ENCODE measurements at regions not wholly inside any gene's neighbourhood (a gene's known extent, or its start where the extent isn't known, plus 50 kb on each side); places are given as distances from the start of the nearest gene placed in this dataset.

DNA sequence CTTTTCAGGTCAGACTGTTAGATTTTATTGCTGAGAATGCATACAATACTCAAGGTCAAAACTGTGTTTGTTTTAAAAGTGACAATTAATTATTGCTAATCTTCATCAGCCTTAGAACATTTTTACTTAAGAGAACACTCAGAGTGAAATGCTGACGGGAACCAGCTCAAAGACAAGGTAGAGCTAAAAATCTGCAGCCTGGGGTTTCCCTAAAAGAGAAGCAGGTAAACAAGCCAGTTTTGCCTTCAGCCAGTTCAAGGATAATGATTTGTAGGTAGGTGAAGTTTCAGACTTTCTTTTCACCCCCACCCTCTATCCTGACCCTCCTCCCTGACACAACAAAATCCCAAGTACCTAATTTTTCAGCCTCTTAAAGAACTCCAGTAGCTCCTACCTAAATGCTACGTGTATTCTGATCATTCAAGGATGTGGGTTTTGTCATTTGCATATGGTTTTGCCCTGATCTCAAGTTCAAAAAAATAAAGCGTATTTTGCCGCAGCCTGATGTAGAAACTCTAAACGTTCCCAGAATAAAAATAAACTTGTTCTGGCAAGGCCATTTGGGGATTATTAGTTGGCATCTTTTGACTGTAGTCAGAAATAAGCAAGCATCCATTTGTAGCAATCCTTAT is 407.2 kb downstream of the EFNA5 start:
- no peak for DNase-seq

DNA sequence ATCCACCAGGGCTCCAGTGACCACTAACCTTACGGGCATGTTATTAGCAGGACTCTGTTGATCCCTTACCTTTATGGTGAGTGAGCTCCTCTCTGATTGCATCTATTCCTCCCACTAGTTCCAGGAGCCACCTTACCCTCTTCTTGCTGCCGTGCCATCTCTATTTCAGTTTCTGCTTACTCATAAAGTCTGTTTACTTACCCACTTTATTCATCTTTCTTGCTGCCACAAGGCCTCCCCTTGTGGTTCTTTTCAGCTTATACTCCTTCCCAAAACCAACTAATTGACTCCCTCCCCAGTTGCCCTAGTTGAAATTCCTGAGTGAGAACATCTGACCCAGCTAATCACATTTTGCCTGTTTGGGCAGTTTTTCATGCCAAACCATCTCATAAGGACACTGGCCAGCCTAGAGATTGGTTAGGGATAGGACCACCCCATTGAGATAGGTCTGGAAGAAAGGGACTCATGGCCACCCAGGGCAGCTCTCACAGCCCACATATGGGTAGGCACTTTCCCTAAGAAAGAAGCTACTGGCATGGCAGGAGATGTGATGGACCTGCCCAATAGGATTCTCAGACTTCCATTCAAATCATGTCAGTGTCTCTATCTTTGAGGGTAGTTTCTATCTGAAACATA is 412.7 kb downstream of the EFNA5 start:
- no peak for DNase-seq

DNA sequence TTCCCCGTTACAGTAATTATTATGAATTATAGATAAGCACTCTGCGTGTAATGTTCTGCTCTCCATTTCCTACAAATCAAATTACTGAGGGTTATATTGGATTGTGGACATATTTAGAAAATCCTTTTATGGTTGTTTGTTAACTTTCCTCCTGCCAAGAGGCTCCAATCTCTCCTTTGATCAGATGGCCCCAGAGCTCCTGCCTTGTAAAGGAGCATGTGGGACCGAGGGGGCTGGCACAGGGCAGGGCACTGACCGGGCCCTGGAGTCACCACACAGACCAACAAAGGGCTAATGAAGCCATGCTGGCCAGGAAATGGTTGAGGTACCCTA is 415.9 kb downstream of the EFNA5 start:
- DNase-seq = no peak

DNA sequence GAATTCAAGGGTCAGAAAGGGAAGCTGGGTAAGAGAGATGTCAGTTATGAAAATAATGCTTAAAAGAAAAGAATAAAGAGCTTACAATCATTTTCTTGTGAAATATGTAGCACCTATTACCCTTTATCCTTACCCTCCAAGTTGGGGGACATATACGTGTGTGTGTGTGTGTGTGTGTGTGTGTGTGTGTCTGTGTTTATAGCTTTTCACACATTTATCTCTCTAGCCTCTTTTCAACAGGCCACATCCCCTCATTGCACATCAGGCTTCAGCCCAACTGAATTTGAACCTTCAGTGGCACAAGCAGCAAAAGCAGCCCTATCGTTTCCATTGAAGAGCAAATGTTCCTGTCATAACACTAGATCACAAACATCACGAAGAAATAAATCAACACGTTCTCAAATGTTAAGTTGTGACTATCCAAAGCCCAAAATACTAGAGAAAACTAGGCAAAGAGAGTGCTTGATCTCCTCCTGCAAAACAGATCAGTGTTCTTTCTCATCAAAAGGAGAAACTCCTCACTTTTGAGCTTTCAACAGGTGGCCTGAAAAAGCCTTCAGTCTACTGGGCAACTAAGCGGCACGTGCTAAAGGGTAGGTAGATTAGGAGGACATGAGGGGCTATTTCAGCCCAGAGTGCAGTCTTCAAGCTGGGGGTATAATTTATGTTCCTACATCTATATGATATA is 416.4 kb downstream of the EFNA5 start:
- DNase-seq = no peak

DNA sequence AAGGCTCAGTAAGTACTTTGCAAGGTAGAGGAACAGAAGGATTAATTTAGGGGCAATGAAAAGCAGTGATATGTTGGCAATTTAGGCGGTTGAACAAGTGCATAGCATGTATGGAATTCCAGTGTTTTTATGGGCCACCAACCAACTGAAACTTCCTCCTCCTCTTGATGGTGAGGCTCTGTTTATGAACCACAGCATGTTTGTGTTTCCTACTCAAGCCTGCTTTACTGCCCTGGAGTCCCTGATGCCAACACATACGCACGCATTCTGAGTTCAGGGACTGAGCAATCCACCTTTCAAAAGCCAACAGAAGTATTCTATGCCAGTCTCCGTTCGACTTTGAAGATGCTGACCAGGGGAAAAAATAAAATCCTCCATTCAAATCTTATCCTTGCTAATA is 417.5 kb downstream of the EFNA5 start:
- DNase-seq = no peak

DNA sequence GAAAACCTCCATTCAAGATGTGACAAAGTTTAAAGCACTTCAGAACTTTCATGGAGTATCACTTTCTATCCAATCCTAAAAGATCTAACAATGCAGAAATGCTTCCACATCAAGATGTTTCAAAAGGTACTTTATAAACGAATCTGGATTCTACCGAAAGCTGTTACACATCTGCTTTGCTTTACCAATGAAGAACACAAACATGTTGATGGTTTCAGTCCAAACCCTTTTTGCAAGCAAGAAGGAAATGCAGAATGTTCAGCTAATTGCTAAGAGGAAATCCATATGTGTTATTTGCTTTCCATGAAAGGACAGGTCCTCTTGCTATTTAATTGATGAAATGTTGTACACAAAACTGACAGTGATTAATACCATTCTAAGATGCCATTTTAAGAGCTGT is 419.6 kb downstream of the EFNA5 start:
- DNase-seq = no peak

DNA sequence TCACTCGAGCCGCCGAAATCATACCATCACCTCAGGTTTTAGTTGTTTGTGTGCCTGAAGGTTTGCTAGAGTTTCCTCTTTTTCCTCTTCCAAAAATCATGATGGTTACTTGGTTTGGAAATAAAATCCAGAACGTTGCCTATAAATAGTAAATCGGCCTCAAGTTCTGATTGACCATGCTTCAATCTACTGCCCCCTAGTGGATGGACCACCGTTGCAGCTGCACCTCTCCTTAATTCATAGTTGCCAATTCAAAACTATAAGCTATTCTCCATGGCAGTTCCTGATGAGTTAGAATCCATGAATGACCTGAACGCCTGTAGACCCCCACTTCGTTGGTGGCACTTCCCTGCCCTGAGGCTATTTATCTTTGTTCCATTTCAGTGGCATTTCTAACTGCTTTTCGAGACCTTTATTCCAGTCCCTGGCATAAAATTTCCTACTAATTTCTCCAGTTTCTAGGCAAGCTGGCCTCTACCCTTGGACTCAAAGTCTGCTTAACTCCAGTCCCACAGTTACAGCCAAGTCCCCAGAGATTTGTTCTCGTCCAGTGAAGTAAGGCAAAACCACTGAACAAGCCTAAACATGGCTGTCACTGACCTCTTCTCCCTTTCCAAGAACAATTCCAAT is 422.6 kb downstream of the EFNA5 start:
- peak; percentile 24 for DNase-seq

DNA sequence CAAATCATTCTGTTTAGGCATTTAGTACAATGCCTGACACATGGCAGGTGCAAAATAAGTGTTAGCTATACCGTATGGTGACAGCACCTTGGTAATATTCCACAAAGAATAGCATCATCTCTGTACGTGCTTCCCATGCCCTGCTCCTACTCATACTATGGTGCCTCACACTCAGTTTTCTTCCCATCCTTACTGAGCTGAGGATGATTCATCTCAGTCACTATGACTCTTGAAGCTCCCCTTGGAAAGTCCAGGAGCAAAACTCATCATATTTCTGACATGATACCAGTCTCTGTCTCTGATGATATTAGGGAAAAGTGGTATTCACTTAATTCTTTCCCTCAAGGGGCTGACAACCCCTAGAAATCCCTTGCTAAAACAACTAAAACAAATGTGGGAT is 423.3 kb downstream of the EFNA5 start:
- no peak for DNase-seq

DNA sequence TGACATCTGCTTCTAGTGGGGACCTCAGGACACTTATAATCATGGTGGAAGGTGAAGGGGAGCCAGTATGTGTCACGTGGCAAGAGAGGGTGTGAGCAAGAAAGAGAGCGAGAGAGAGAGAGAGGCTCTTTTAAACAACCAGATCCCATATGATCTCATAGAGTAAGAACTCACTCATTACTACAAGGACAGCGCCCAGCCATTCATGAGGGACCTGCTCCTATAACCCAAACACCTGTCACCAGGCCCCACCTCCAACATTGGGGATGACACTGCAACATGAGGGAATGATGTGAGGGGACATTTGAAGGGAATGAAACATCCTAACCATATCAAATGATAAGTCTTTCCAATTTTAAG is 427.5 kb downstream of the EFNA5 start:
- DNase-seq = no peak

DNA sequence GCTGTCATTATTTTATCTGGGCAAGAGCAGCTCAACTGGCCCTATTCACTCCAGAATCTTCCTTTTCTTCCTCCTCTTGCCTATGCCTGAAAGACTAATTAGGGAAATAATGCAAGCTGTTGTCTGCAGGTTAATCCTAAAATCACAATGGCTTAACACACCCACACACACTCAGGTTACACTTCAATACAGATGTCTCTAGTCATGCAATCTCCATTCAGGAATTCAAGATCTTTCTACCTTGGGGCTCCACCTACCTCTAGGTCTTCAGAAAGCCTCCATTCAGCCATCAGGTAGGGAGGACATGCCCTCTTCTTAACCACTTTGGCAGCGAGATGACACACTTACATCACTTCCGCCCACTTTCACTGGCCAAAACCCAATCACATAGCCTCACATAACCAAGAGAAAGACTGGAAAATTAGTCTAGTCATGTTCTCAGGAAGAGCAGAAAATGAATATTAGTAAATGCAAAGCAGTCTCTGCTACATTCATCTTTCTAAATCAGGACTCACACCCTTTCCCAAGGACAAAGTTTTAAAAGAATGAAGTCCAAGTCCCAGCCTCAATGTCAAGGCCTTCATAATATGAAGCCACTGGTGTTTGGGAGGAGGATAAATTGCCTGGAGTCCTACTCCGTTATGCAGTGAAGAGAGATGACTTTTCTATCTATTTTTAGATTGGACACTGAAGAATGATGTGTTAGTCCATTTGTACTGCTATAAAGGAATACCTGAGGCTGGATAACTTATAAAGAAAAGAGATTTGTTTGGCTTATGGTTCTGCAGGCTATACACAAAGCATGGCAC is 428.1 kb downstream of the EFNA5 start:
- DNase-seq = no peak

DNA sequence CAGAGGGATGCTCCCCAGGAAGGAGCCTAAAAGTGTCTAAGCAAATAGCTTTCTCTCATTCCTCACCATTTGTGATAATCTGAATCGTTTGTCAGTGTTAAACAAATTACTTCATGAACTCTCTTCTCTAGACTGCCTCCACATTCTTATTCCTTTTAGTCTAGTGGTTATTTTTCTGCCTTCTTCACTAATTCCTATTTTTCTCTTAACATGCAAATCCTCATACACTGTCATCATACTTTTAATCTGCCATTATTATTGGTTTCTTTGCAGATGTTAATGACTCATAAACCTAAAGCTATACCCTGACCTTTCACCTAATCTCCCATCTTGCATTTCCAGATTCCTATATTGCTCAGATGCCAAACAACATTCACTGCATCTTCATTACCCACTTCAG is 428.9 kb downstream of the EFNA5 start:
- DNase-seq = no peak

DNA sequence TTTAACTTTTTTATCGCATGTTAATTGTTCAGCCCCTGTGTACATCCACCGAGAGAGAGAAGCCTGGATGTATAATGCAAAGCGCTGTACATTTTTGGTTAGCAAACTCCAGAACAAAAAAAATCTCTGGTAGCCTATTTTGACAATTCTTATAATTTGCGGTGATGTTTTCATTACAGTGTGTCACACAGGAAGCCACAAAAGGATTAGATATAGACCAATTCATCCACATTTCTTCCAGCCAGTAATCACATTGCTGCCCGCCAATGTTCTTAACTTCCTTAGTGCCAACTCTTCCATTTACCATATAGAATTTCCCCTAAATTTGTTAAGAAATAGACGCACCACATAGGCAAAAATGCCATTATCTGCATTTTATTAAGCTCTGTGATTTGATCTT is 435.6 kb downstream of the EFNA5 start:
- no peak for DNase-seq

DNA sequence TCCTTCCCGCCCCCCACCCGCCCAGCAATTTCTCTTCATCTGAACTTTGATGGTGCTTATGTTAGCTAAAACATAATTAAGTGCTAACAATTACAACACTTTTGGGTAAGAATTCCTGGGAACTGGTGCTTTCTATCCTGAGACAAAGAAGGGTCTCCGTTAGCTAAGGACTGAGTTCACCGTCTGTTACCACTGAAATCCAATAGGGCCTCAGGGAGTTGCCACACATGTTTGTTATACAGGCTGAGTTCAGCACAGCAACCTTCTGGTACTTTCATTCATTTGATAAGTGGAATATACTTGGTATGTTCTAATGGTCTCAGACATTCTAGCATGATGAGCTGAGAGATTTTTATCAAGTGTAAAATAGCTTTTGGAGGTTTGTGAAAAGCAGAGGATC is 437.9 kb downstream of the EFNA5 start:
- no peak for DNase-seq

DNA sequence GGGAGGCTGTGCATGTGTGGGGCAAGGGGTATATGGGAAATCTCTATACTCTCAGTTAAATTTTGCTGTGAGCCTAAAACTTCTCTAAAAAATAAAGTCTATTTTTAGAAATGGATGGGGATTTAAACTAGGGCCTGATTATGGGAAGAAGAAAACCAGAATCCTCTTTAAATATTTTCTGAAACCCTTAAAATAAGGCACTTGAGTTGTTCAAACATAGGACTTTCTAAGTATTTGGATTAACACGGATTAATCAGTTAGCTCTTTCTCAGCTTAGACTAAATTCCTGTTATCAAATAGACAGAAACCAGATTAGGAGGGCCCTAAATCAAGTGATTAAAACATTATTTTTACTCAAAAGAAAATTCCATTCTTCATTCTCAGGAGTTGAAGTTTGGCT is 438.4 kb downstream of the EFNA5 start:
- DNase-seq = no peak

DNA sequence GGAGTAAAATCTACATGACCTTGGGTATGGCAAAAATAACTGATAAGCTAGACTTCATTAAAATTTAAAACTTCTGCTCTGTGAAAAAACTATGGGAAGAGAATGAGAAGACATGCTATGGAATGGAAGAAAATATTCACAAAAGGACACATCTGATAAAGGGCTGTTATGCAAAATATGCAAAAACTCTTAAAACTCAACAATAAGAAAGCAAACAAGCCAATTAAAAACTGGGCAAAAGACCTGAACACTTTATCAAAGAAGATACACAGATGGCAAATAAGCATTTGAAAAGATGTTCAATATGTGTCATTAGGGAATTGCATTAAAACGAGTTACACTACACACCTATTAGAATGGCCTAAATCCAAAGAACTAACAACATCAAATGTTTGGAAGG is 439.5 kb downstream of the EFNA5 start:
- DNase-seq = no peak

DNA sequence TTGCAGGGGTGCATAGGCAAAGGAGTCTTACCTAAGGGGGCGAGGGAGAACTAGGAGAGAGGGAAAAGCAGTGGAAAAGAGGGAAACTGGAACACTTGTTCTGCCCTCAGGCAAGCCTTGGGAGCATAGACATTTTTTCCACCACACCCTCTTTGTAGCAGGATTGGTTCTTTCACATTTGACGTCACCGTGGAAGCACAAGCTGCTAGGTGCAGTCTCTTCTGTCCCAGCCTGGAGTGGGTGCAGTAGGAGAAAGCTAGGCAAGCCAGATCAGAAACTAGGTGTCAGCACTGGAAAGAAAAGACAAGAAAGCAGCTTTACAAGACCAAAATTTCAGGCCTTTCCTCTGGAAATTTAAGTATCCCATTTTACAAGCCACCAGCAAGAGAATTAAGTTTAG is 440.4 kb downstream of the EFNA5 start:
- DNase-seq = no peak

DNA sequence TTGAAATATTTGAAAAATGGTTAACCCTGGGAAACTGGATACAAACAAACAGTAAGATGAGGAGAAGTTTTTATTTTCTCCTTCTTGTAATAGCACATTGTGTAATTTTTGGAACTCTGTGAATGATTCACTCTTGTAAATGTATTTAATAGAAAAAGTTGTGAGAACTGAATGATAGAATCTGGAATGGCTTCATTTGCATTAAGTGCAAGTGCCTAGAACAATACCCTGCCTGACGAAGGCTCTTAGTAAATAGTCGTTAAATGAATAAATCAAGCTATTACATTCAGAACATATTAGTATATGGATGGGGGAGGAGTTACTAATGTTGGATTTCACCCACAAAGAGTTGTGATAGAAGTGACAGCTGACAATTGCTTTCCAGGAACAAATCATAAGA is 442.5 kb downstream of the EFNA5 start:
- DNase-seq = no peak

DNA sequence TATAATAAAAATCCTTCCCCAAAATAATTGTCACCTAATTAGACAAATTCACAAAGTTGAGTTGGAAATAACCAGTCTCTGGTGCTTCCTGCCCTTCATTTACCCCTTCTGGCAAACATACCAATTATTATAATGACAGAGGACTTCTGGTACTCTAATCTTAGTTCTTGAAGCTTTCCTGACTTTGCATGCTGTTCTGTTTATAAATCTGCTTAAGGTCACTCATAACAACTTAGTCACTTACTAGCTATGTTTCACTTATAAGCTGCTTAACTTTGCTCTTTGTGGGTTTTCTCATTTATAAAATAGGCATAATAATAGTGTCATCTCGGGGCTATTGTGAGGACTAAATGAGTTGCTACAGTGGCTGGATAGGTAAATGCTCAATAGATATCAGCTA is 446.5 kb downstream of the EFNA5 start:
- no peak for DNase-seq

DNA sequence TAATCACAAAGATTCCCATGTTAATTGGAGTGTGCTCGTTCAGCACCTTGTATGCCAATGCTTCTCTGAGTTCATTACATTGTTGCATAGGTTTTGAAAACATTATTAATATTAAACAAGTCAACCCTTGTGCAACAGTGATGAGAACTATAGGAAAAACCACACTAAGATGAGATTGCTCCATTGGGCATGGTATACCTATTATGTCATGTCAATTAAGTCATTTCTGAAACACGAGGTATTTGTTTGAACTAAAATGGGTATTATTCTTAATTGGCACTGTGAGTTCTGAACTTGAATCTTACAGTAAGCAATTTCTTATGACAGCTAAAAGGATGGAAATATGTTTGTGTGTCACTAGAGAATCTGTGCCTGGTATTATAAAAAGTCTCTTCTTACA is 447.7 kb downstream of the EFNA5 start:
- no peak for DNase-seq

DNA sequence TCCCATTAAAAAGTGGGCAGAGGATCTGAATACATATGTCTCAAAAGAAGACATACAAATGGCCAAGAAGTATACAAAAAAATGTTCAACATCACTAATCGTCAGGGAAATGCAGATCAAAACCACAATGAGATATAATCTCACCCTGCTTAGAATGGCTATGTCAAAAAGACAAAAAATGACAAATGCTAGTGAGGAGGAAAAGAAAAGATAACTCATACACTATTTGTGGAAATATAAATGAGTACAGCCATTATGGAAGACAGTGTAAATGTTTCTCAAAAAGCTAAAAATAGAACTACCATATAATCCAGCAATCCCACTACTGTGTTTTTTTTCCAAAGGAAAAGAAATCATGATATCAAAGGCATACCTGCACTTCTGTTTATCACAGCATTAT is 450.7 kb downstream of the EFNA5 start:
- no peak for DNase-seq

DNA sequence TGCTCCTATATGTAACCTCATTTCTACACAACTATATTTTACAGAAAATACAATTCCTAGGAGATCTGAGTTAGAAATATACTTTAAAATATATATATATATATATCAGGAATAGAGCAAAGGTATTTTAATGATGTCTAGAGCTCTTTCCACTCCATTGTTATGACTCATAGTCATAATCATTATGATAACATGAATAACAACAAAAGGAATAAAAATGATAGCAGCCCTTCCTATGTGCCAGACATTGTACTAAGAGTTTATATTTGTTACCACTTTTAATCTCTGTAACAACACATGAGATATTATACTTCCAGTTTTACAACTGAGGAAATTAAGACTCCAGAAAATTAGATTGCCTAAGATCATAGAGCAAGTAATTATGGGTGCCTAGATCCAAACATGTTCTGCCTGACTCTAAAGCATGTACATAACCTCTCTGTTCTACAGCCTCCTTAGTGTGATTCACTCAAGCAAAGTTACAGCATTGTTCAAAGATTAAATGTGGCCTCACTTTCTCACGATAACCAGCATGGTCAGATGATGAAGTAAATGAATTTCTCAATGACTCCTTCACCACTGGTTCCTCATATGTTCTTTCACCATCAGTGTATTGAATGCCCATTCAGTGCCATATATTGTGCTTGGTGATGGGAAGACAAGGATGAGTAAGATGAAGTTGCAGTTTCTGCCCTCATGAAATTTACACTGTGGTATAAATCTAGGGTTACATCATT is 452.1 kb downstream of the EFNA5 start:
- DNase-seq = no peak

DNA sequence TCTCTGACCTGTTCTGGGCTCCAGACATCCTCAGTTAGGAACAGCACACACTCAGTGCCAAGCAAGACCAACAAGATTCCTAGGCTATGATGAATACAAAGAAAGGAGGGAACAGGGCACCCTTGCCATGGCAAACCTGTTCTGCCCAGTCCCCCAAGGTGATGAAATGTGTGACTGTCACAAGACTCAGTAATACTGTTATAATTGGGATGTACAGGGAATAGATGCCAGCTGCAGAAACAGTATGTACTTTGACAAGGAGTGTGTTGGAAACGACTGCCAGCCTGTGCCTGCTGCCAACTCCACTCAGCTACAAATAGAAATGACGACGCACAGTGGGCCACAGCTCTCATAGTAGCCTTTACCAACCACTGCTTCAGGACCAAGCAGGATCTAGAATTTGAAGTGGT is 453.0 kb downstream of the EFNA5 start:
- DNase-seq = no peak

DNA sequence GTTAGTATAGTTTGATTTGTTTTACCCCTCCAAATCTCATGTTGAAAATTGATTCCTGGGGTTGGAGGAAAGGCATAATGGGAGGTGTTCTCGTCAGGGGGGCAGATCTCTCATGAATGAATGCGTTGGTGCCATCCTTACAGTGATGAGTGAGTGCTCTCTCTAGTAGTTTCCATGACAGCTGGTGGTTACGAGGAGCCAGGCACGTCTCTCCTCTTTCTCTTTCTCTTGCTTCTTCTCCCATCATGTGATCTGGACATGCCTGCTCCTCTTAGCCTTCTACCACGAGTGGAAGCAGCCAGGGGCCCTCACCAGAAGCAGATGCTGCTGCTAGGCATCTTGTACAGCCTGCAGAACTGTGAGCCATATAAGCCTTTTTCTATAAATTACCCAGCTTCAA is 454.1 kb downstream of the EFNA5 start:
- DNase-seq = no peak

Measured in stimulated activated CD4-positive, alpha-beta T cell treated with anti-CD3 and anti-CD28 coated beads, Interleukin-1b, Interleukin-23, amount 100 ng/mL, for 48 hours (primary cell).